SU-DHL-6 (cell line): ENCODE measurements at regions not wholly inside any gene's neighbourhood (a gene's known extent, or its start where the extent isn't known, plus 50 kb on each side); places are given as distances from the start of the nearest gene placed in this dataset.

Experiments used
- H2AFZ ChIP-seq: fragments of 200-600 bp; sonication (generic); 2 replicates; pipeline ENCODE4 v1.6.1; 2014; ENCODE audit warnings: low read depth, mild to moderate bottlenecking, moderate library complexity, mixed read lengths, antibody characterized with exemption, low read length; ENCODE audit not compliant: severe bottlenecking
- H3F3A ChIP-seq: fragments of 200-600 bp; shearing (Covaris generic); 2 replicates; pipeline ENCODE4 v1.6.0; 2016; ENCODE audit warnings: antibody characterized with exemption, mild to moderate bottlenecking; ENCODE audit not compliant: insufficient read depth
- H3K27ac ChIP-seq: fragments of 200-600 bp; sonication (generic); 2 replicates; pipeline ENCODE4 v1.5.1; 2016; ENCODE audit warnings: low read depth, mild to moderate bottlenecking, low read length, moderate library complexity, mixed read lengths
- H3K27me3 ChIP-seq: fragments of 200-600 bp; sonication (generic), shearing (Covaris generic); 2 replicates; pipeline ENCODE4 v1.6.0; 2014; ENCODE audit warnings: mild to moderate bottlenecking, low read length
- H3K36me3 ChIP-seq: fragments of 200-600 bp; sonication (generic); 2 replicates; pipeline ENCODE4 v1.6.1; 2014; ENCODE audit warnings: mild to moderate bottlenecking, low read length, mixed read lengths
- H3K4me2 ChIP-seq: fragments of 300-600, 200-600 bp; shearing (Covaris generic), sonication (generic); 2 replicates; pipeline ENCODE4 v1.6.0; 2014; ENCODE audit warnings: low read length, low read depth, mild to moderate bottlenecking; ENCODE audit not compliant: poor library complexity, severe bottlenecking
- H3K4me3 ChIP-seq: fragments of 200-600 bp; sonication (generic); 2 replicates; pipeline ENCODE4 v1.5.1; 2014; ENCODE audit warnings: antibody characterized with exemption, low read length, mild to moderate bottlenecking, mixed read lengths; ENCODE audit not compliant: insufficient read depth, poor library complexity, severe bottlenecking
- H3K79me2 ChIP-seq: fragments of 200-600 bp; sonication (generic); 2 replicates; pipeline ENCODE4 v1.6.1; 2014; ENCODE audit warnings: mild to moderate bottlenecking, low read length, moderate library complexity; ENCODE audit not compliant: insufficient read depth
- H3K9ac ChIP-seq: fragments of 200-600 bp; sonication (generic); 2 replicates; pipeline ENCODE4 v1.7.0; 2014; ENCODE audit warnings: mild to moderate bottlenecking, low read length
- H3K9me2 ChIP-seq: fragments of 200-600 bp; sonication (generic); replicated peaks from 2 replicates; pipeline ENCODE4 v1.6.1; 2014; ENCODE audit warnings: low read length; ENCODE audit not compliant: insufficient read depth
- H3K9me3 ChIP-seq: fragments of 200-600 bp; sonication (generic); 2 replicates; pipeline ENCODE4 v1.6.1; 2014; ENCODE audit warnings: low read length, mixed read lengths; ENCODE audit not compliant: insufficient read depth
- H4K20me1 ChIP-seq: fragments of 200-600 bp; sonication (generic); 2 replicates; pipeline ENCODE4 v1.6.1; 2014; ENCODE audit warnings: low read depth, mild to moderate bottlenecking, antibody characterized with exemption, low read length, moderate library complexity, mixed read lengths
- CTCF ChIP-seq: fragments of 200-600 bp; sonication (generic); IDR thresholded peaks from one replicate; pipeline ENCODE4 v1.5.1; 2017; ENCODE audit warnings: antibody characterized with exemption, mild to moderate bottlenecking, low read length, moderate library complexity; ENCODE audit not compliant: insufficient read depth, poor library complexity, severe bottlenecking
- EZH2phosphoT487 ChIP-seq: fragments of 200-600 bp; sonication (generic), shearing (Covaris generic); conservative IDR thresholded peaks from 2 replicates; pipeline ENCODE4 v1.6.1; 2018; ENCODE audit warnings: mild to moderate bottlenecking, antibody characterized with exemption, low read length, moderate library complexity, mixed read lengths

- Histone ChIP-seq H4K20me1 (no peaks in the 10 kb centered on the region), H3K9me3 (no peaks in the 10 kb centered on the region), H2AFZ (no peak overlapping the region), H3F3A (no peaks in the 10 kb centered on the region), H3K27ac (no peak overlapping the region), H3K36me3 (no peaks in the 10 kb centered on the region), H3K4me3 (no peak overlapping the region), H3K9me2 (no peaks in the 10 kb centered on the region), H3K4me2 (no peak overlapping the region), H3K79me2 (no peaks in the 10 kb centered on the region), H3K27me3 (no peaks in the 10 kb centered on the region), H3K9ac (no peak overlapping the region)
- TF ChIP-seq EZH2phosphoT487 (no peak), CTCF (no peak)
Measured at GRCh38 chr4:41880840-41881831, 54.1 kb upstream of the TMEM33 start.

GRCh38 chr4:41880022-41880837, 55.0 kb upstream of the TMEM33 start:
- Histone ChIP-seq H4K20me1 (no peaks in the 10 kb centered on the region), H3K36me3 (no peaks in the 10 kb centered on the region), H3K4me2 (no peak overlapping the region), H3K27ac (no peak overlapping the region), H3K9ac (no peak overlapping the region), H3K79me2 (no peaks in the 10 kb centered on the region), H3F3A (no peaks in the 10 kb centered on the region), H3K9me2 (no peaks in the 10 kb centered on the region), H3K4me3 (no peak overlapping the region), H2AFZ (no peak overlapping the region), H3K9me3 (no peaks in the 10 kb centered on the region), H3K27me3 (no peaks in the 10 kb centered on the region)
- TF ChIP-seq EZH2phosphoT487 (no peak), CTCF (no peak)

GRCh38 chr4:41879552-41879951, 55.7 kb upstream of the TMEM33 start:
- no peaks in the 10 kb centered on the region for H3K27me3 ChIP-seq
- H3K79me2 ChIP-seq: no peaks in the 10 kb centered on the region
- no peak overlapping the region for H3K9ac ChIP-seq
- no peaks in the 10 kb centered on the region for H3K9me3 ChIP-seq
- no peak overlapping the region for H3K4me2 ChIP-seq
- no peak for TF ChIP-seq CTCF
- TF ChIP-seq EZH2phosphoT487: no peak
- no peaks in the 10 kb centered on the region for H3K9me2 ChIP-seq
- no peaks in the 10 kb centered on the region for H3K36me3 ChIP-seq
- H3K4me3 ChIP-seq: no peak overlapping the region
- H4K20me1 ChIP-seq: no peaks in the 10 kb centered on the region
- H3F3A ChIP-seq: no peaks in the 10 kb centered on the region
- no peak overlapping the region for H3K27ac ChIP-seq
- H2AFZ ChIP-seq: no peak overlapping the region
